COLO668 (cell line): ENCODE measurements at regions not wholly inside any gene's neighbourhood (a gene's known extent, or its start where the extent isn't known, plus 50 kb on each side); places are given as distances from the start of the nearest gene placed in this dataset.
"Not testable (repeated sequence)": the region's sequence is repeated elsewhere in the genome, so short reads cannot be mapped to it uniquely, and the experiment has no call there.

Experiments
- DNase-seq: peaks from one replicate; lab custom pipeline; 2025; ENCODE audit not compliant: unreplicated experiment; lab: John Stamatoyannopoulos, UW

DNA sequence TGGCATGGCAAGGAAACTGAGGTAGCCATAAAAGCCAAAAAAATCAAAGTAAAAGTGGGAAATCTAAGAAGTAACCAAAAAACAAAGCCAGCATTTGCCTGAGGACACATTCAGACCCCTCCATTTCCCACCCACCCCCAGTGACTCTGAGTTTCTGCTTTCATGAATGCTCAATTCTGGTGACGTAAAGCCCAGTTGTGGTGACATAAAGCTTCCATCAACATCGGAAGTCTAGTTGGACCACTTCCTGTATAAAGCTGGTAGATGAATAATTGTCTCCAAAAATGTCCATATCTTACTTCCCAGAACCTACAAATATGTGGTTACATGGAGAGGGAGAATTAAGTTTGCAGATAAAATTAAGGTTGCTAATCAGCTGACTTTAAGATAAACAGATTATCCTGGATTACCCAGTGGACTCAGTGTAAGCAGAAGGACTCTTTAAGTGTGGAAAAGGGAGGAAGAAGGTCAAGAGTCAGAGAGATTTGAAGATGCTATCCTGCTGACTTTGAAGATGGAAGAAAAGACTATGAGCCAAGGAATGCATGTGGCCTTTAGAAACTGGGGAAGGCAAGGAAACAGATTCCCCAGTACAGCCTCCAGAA, 62.0 kb upstream of the ST3GAL6 start:
- DNase-seq: no peak

DNA sequence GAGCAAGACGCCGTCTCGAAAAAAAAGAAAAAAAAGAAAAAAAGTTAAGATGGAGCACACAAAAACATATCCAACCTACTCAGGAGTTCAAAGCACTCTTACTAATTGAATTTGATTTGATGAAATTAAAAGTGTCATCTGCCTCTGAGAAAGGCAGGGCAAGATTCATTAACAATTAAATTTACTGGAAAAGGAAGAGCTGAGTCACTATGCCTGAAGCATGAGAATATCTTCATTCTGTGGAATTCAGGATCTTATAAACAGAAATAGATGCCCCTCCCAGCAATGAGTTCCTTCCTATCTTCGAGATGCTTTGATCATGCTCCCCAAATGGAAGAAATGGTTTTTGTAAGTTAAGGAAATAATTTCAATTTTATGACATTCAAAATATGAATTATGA, 61.0 kb upstream of the ST3GAL6 start:
- no peak for DNase-seq

DNA sequence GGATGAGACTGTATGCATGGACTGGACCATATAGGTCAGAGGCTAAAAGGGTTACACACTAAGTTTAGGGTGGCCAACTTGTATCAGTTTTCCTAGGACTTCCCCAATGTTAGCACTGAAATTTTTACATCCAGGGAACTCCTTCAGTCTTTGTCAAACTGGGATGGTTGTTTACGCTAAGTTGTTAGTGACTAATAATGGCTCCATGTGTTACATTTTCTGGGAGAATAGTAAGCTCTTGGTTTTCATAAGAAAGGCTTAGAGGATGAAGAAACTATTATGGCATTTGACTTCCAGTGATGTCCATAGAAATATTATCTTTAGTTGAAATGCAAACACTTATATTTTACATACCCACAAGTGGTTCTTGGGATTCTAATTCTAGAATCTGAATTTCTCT, 57.9 kb upstream of the ST3GAL6 start:
- no peak for DNase-seq

DNA sequence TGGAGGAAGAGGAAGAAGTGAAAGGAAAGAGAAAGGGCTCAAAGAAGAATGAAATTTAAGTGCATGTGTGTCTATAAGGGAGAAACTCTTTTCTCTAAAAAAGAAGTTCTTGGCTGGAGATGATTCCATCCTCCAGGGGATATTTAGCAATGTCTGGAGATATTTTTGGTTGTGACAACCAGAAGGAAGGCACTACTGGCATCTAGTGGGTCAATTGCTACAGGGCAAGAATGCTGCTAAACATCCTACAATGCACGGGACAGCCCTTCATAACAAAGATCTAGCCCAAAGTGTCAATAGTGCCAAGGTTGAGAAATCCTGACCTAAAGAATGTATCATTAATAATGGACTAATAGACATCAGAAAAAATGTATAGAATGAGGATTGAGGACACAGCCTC, 57.4 kb upstream of the ST3GAL6 start:
- no peak for DNase-seq

DNA sequence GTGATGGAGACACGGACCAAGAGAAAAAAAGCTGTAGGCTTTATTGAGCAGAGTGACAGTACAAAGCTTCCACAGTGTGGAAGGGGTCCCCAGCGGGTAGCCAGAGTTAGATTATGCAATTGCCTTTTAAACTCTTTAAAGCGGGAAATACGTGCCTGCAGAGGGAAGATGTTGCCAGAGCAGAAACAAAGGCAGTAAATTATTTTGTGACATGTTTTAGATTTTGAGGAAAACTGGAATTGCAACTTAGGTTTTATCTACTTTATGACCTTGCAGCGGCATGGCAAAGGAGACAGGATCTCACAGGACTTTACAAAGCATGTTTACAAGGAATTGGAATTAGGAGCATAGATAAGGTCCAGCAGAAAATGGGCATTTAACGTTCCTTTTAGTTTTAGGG, 54.5 kb upstream of the ST3GAL6 start:
- DNase-seq: not testable (repeated sequence)

DNA sequence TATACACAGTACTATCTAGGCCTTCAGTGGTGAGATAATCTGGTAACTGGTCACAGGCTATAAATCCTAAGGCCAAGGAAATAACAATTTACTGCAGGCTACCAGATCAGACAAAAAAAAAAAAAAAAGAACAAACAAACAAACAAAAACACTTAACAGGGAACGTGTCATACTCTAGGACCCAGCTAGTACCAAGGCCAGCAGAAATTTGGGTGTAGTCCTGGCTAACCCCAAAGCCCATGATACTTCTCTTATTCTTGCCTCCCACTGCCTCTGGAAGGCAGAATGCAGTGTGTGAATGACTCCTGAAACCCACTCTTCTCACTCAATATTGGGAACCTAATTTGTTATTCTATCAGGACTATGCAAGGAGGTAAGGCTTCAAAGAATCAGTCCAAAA, 53.7 kb upstream of the ST3GAL6 start:
- DNase-seq: no peak

DNA sequence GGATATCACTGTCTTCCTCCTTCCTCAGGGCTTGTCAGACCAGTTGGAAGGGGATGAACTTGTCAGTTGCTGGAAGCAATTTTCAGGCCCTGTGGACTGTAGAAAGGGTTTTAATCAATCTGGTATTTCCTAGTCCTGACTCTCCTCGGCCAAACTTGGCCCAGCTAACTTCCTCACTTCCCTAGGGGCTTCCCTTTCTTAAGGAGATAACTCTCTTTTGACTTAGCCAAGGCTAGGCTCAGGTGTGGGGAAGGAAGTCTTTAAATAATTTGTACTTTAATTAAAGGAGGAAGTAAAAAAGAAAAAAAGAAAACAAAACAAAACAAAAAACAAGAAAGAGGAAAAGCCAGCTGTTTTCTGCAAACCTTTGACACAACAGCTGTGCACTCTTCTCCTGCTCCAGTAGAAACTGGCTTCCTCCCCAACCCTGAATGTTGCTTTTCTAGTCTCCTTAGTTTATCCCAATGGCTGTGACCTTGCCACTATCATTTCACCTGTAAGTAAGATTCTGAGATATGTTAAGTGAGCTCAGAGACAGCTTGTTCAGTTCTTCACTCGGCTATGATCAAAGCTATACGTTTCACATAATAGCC, 53.0 kb upstream of the ST3GAL6 start:
- DNase-seq: no peak

DNA sequence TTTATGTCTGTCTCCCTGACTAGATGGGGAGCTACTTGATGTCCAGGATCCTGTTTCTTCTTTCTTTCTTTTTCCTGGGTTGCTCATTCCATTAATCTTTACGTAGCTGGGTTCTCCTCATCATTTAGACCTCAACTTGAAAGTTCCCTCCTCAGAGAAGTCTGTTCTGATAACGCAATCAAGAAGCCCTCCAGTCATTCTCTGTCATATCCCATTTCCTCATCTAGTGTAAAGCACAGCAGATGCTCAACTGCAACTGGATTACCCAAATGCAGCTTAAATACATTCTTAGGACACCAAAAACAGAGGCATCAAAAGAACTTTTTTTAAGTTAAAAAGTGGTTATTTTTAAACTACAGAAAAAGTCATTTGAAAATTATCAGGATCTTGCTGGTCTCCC, 51.7 kb upstream of the ST3GAL6 start:
- no peak for DNase-seq

DNA sequence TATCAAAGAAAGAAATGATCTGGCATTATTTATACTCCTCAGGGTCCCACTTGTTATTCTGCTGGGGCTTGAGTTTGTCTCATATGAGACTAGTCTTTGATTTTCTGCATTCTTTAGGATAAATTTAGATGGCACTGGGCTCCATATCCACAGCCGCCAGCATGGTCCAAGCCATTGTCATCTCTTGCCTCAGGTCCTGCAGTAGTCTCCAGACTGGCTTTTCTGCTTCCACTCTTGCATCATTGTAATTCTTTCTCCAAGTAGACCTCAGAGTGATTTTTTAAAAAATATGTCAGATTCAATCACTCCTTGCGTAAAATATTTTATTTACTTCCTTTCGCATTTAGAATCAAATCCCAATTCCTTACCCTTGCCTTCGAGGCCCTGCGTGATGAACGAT, 50.4 kb upstream of the ST3GAL6 start:
- DNase-seq: no peak

DNA sequence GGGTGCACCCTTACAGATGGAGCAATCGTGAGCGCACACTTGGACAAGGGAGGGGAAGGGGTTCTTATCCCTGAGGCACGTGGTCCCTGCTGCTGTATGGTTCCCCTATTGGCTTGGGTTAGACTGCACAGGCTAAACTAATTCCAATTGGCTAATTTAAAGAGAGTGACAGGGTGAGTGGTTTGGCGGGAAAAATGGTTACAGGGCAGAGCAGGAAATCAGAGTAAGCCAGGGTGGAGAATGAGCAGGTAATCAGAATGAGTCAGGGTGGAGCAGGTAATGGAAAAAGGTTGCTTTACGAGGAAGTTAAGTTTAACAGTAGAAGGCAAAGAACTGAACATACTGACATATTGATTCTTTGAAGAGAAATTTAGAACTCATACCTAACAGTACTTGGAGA, 49.8 kb upstream of the ST3GAL6 start:
- DNase-seq: not testable (repeated sequence)
